Testis (tissue), 2 donors: ENCODE measurements at regions not wholly inside any gene's neighbourhood (a gene's known extent, or its start where the extent isn't known, plus 50 kb on each side); places are given as distances from the start of the nearest gene placed in this dataset.

Source experiments
- CTCF ChIP-seq, 3 experiments: fragments of 450-650 bp in 2 of 3; fragments of 200-600 bp in 1 of 3; sonication (generic) in 1 of 3; IDR thresholded peaks; one replicate each; pipeline ENCODE4 v1.5.1; 2016 to 2019; ENCODE audit warnings: antibody characterized with exemption in 3 of 3, mild to moderate bottlenecking in 2 of 3, moderate library complexity in 1 of 3
- POLR2A ChIP-seq: fragments of 450-650 bp; IDR thresholded peaks from one replicate; pipeline ENCODE4 v1.6.1; 2017; ENCODE audit warnings: antibody characterized with exemption, mild to moderate bottlenecking, moderate library complexity

GRCh38 chr22:48495751-48496080 is 1332.0 kb downstream of the BRD1 start:
- TF ChIP-seq CTCF (IDR thresholded peaks at IDR 0.05), result no peak
- no peak for TF ChIP-seq POLR2A
